ENCODE measurements at regions not wholly inside any gene's neighbourhood (a gene's known extent, or its start where the extent isn't known, plus 50 kb on each side); places are given as distances from the start of the nearest gene placed in this dataset.

- no peaks in the 10 kb centered on the region for H3K36me3 Mint-ChIP-seq (ENCODE audit: low read depth)
- POLR2A ChIA-PET: no interaction called here
- ATAC-seq (no peak), DNase-seq (no peak)
- H3K27ac Mint-ChIP-seq: no peak overlapping the region
- no peak for TF ChIP-seq CTCF (IDR thresholded peaks at IDR 0.05)
- no peaks in the 10 kb centered on the region for H3K4me1 Mint-ChIP-seq (ENCODE audit: low read depth)
- peaks cover 2% of the 10 kb centered on the region for H3K27me3 Mint-ChIP-seq
- no peaks in the 10 kb centered on the region for H3K9me3 Mint-ChIP-seq
- intact Hi-C loops (cut with micrococcal nuclease): no loop called here
- no peak overlapping the region for H3K4me3 Mint-ChIP-seq
- CTCF ChIA-PET: no interaction called here
Observed at GRCh38 chr13:59340581-59340980, 823.1 kb downstream of the DIAPH3 start.

DNA sequence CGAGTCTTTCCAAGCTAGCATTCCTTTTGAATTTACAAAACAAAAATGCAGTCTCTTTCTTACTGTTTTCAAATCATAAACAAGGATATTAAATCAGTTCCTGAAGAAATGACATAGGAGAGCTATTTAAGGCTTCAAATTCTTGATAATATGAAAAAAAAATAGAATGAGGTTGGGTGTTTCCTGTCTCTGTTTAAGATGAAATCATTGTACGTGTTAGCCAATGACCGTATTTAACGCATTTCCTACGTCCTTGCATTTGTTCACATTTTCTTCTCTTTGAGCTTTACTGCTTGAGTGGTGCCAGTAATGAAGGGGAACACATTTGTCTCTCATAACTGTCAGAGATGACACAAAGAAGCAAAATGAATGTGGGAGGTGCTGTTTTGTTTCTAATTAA lies 821.3 kb downstream of the DIAPH3 start:
- H3K4me3 Mint-ChIP-seq: no peak overlapping the region
- H3K4me1 Mint-ChIP-seq (ENCODE audit: low read depth): no peaks in the 10 kb centered on the region
- intact Hi-C loops (cut with micrococcal nuclease): no loop called here
- CTCF ChIA-PET: no interaction called here
- POLR2A ChIA-PET: no interaction called here
- H3K27me3 Mint-ChIP-seq: peaks cover 4% of the 10 kb centered on the region
- TF ChIP-seq CTCF (IDR thresholded peaks at IDR 0.05): no peak
- H3K27ac Mint-ChIP-seq: no peak overlapping the region
- DNase-seq (no peak), ATAC-seq (no peak)
- no peaks in the 10 kb centered on the region for H3K36me3 Mint-ChIP-seq (ENCODE audit: low read depth)
- no peaks in the 10 kb centered on the region for H3K9me3 Mint-ChIP-seq

DNA sequence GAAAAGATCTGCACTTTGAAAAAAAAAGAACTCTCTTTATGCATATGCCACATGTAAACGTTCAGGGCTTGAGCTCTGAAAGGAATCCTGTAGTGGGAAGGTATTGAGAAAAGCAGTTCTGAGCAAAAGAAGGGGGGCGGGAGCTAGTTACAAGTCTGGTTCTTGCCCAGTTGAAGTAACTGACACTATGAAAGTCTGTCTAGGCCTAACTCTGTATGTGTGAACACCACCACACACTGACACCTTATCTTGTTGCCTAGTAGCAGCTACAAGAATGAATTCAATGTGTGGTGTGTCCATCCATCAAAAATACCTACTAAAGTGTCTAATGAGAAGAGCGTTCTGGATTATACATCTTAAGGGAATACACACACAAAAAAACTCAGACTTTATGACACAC lies 820.6 kb downstream of the DIAPH3 start:
- Mint-ChIP-seq H3K9me3 (no peaks in the 10 kb centered on the region), H3K4me3 (no peak overlapping the region), H3K27ac (no peak overlapping the region), H3K4me1 (ENCODE audit: low read depth) (no peaks in the 10 kb centered on the region), H3K36me3 (ENCODE audit: low read depth) (no peaks in the 10 kb centered on the region), H3K27me3 (peaks cover 4% of the 10 kb centered on the region)
- ATAC-seq (no peak), DNase-seq (no peak)
- intact Hi-C loops (cut with micrococcal nuclease): no loop called here
- POLR2A ChIA-PET: no interaction called here
- CTCF ChIA-PET: no interaction called here
- TF ChIP-seq CTCF (IDR thresholded peaks at IDR 0.05): no peak

DNA sequence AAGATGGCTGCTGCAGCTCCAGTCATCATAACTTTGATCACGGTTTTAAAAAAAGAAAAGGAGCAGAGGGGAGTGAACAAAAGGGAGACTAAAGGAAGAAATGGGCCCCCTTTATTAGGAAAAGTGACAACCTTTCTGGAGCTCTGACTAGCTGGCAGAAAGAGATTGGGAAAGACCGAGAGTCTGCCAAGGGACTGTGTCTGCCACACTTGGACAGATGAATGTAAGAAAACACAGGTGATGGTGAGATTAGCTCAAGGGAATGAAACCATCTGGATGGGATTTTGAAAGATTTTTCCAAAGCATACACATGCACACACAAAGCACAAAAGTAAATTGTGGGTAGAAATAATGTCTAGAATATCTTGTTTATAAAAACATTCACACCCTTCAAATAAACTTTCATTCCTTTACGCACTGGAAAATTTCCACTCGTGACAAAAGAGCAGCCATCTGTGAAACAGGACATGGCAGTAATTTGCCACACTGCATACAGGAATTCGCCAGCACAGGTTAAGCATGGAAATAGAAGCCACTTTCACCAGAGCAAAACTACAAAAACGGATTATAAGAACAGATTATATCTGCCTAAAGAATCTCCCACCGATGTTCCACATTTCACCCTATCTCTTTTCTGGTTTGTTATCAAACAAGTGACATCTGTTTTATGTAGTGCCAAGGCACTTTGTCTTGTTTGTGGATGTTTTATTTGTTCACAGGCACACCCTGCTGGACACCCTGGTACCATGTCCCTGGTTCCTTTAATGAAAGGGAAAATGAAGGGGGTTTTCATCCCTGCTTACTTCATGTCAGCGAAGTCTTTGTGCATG lies 819.5 kb downstream of the DIAPH3 start:
- DNase-seq (no peak), ATAC-seq (no peak)
- ChIA-PET CTCF (no interaction called here), POLR2A (no interaction called here)
- no peaks in the 10 kb centered on the region for H3K36me3 Mint-ChIP-seq (ENCODE audit: low read depth)
- no peak overlapping the region for H3K4me3 Mint-ChIP-seq
- no peaks in the 10 kb centered on the region for H3K4me1 Mint-ChIP-seq (ENCODE audit: low read depth)
- TF ChIP-seq CTCF (IDR thresholded peaks at IDR 0.05): no peak
- intact Hi-C loops (cut with micrococcal nuclease): no loop called here
- H3K9me3 Mint-ChIP-seq: no peaks in the 10 kb centered on the region
- peaks cover 2% of the 10 kb centered on the region for H3K27me3 Mint-ChIP-seq
- no peak overlapping the region for H3K27ac Mint-ChIP-seq

DNA sequence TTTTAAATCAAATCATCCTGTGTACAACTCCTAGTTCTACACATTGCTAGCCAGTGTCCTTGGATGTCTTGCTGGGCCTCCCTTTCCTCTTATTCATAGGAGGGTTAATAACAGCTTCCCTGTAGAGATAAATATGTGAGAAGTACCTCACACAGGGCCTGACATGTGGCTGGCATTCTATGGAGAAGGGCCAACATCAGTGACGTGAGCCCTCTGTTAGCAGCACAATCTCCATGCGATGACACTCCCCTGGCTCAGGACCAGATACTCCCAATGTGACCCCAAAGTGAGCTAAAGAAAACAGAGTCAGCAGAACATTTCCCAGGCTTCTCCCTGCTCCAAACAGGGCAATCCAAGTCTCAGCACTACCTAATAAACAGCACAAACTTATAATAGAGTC lies 818.4 kb downstream of the DIAPH3 start:
- intact Hi-C loops (cut with micrococcal nuclease): no loop called here
- DNase-seq (no peak), ATAC-seq (no peak)
- no peak overlapping the region for H3K27ac Mint-ChIP-seq
- H3K9me3 Mint-ChIP-seq: no peaks in the 10 kb centered on the region
- H3K4me3 Mint-ChIP-seq: no peak overlapping the region
- no peaks in the 10 kb centered on the region for H3K4me1 Mint-ChIP-seq (ENCODE audit: low read depth)
- H3K27me3 Mint-ChIP-seq: peaks cover 2% of the 10 kb centered on the region
- TF ChIP-seq CTCF (IDR thresholded peaks at IDR 0.05): no peak
- no peaks in the 10 kb centered on the region for H3K36me3 Mint-ChIP-seq (ENCODE audit: low read depth)
- ChIA-PET CTCF (interaction anchor here (0.9 kb wide), 1 partner anchor 28 kb away, joined by 3 read pairs; no protein-coding TSS in a partner anchor), POLR2A (no interaction called here)

Data from activated CD8-positive, alpha-beta T cell treated with anti-CD3 and anti-CD28 coated beads for 36 hours (primary cell).